Loucy (cell line): ENCODE measurements at regions not wholly inside any gene's neighbourhood (a gene's known extent, or its start where the extent isn't known, plus 50 kb on each side); places are given as distances from the start of the nearest gene placed in this dataset.

ENCODE experiments used
- EZH2phosphoT487 ChIP-seq: fragments of 200-600 bp; IDR thresholded peaks from 2 replicates; pipeline ENCODE4 v1.6.1; 2018; ENCODE audit warnings: antibody characterized with exemption, mild to moderate bottlenecking, moderate library complexity, borderline replicate concordance
- TF ChIP-seq, protein P1 (sequence below): fragments of 200-600 bp; sonication (generic); conservative IDR thresholded peaks from 2 replicates; pipeline ENCODE4 v1.5.1; 2014; ENCODE audit warnings: mild to moderate bottlenecking, antibody characterized with exemption, low read length

DNA sequence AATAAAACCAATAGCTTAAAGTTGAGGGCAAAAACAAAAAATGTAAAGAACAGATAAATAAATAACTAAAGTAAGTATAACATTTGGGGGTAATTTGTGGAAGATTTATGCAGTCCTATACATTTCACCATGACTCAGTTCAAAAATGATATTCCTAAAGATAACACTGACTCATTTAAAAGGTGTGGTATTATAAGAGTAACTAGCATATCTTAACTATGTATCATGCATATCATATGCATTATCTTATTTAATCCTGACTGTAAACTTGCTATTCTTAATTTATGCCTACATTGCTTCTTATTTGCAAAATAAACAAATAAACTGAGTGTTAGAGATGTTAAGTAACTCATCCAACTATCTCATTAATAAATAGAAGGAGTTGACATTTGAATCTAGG lies 726.5 kb upstream of the PKDCC start:
- TF ChIP-seq, protein P1, sequence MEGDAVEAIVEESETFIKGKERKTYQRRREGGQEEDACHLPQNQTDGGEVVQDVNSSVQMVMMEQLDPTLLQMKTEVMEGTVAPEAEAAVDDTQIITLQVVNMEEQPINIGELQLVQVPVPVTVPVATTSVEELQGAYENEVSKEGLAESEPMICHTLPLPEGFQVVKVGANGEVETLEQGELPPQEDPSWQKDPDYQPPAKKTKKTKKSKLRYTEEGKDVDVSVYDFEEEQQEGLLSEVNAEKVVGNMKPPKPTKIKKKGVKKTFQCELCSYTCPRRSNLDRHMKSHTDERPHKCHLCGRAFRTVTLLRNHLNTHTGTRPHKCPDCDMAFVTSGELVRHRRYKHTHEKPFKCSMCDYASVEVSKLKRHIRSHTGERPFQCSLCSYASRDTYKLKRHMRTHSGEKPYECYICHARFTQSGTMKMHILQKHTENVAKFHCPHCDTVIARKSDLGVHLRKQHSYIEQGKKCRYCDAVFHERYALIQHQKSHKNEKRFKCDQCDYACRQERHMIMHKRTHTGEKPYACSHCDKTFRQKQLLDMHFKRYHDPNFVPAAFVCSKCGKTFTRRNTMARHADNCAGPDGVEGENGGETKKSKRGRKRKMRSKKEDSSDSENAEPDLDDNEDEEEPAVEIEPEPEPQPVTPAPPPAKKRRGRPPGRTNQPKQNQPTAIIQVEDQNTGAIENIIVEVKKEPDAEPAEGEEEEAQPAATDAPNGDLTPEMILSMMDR: no peak
- TF ChIP-seq EZH2phosphoT487: no peak
